Fibroblast of lung (primary cell): ENCODE measurements at regions not wholly inside any gene's neighbourhood (a gene's known extent, or its start where the extent isn't known, plus 50 kb on each side); places are given as distances from the start of the nearest gene placed in this dataset.

Source experiments
- DNase-seq, 2 donors: peaks; one replicate each; pipeline versions ENCODE4 v3.0.0 to v3.0.0-alpha.2; 2010; ENCODE audit warnings: low read depth in 2 of 2
- H2AFZ ChIP-seq: 2 replicates; pipeline ENCODE4 v1.5.1; 2012; ENCODE audit warnings: low read length, control low read depth, inconsistent platforms
- H3K27ac ChIP-seq: 2 replicates; pipeline ENCODE4 v1.5.1; 2011; ENCODE audit warnings: low read length, control low read depth; ENCODE audit not compliant: insufficient read depth
- H3K27me3 ChIP-seq: 2 replicates; pipeline ENCODE4 v1.5.1; 2011; ENCODE audit warnings: mild to moderate bottlenecking, low read length; ENCODE audit not compliant: control insufficient read depth, insufficient read depth
- H3K36me3 ChIP-seq: 2 replicates; pipeline ENCODE4 v1.5.1; 2011; ENCODE audit warnings: low read length; ENCODE audit not compliant: control insufficient read depth, insufficient read depth
- H3K4me1 ChIP-seq: 2 replicates; pipeline ENCODE4 v1.5.1; 2011; ENCODE audit warnings: low read length; ENCODE audit not compliant: control insufficient read depth, insufficient read depth; ENCODE audit errors: extremely low read depth
- H3K4me2 ChIP-seq: 2 replicates; pipeline ENCODE4 v1.5.1; 2011; ENCODE audit warnings: low read length, control low read depth; ENCODE audit not compliant: insufficient read depth; ENCODE audit errors: extremely low read depth
- H3K4me3 ChIP-seq, 4 experiments: fragments of 200-600 bp in 1 of 4; sonication (generic) in 1 of 4; replicated peaks in 1 of 4; 2 replicates each; pipeline ENCODE4 v1.5.1; 2011 to 2016; ENCODE audit warnings: low read length in 4 of 4, low read depth in 3 of 4, mild to moderate bottlenecking in 3 of 4, control low read depth in 2 of 4, inconsistent platforms in 1 of 4, mixed read lengths in 1 of 4; ENCODE audit not compliant: insufficient read depth in 1 of 4; ENCODE audit errors: control extremely low read depth in 1 of 4
- H3K79me2 ChIP-seq: 2 replicates; pipeline ENCODE4 v1.5.1; 2012; ENCODE audit warnings: mild to moderate bottlenecking, low read length, inconsistent platforms; ENCODE audit not compliant: control insufficient read depth, insufficient read depth
- H3K9ac ChIP-seq: 2 replicates; pipeline ENCODE4 v1.5.1; 2011; ENCODE audit warnings: mild to moderate bottlenecking, low read length, control low read depth; ENCODE audit not compliant: insufficient read depth
- H3K9me3 ChIP-seq: 2 replicates; pipeline ENCODE4 v1.5.1; 2012; ENCODE audit warnings: low read depth, low read length; ENCODE audit not compliant: control insufficient read depth, insufficient read depth
- H4K20me1 ChIP-seq: 2 replicates; pipeline ENCODE4 v1.5.1; 2011; ENCODE audit warnings: low read length; ENCODE audit not compliant: control insufficient read depth, insufficient read depth; ENCODE audit errors: extremely low read depth
- CTCF ChIP-seq, 2 donors: IDR thresholded peaks in 1 of 2; conservative IDR thresholded peaks in 1 of 2; 1 replicate in 1 of 2; 2 replicates in 1 of 2; pipeline ENCODE4 v1.5.1; 2011 to 2012; ENCODE audit warnings: low read length in 2 of 2, control low read depth in 1 of 2, inconsistent platforms in 1 of 2, low read depth in 1 of 2, mild to moderate bottlenecking in 1 of 2
- EZH2 ChIP-seq: IDR thresholded peaks from 2 replicates; pipeline ENCODE4 v1.5.1; 2012; ENCODE audit warnings: low read length, control low read depth, mild to moderate bottlenecking; ENCODE audit errors: missing control alignments

GRCh38 chr6:98670045-98670746 lies 164.2 kb upstream of the POU3F2 start:
- H3K4me1 ChIP-seq, result no peaks in the 10 kb centered on the region
- H3K4me3 ChIP-seq, result no peak overlapping the region
- no peak for DNase-seq
- H4K20me1 ChIP-seq, result no peaks in the 10 kb centered on the region
- no peaks in the 10 kb centered on the region for H3K27me3 ChIP-seq
- no peak overlapping the region for H3K4me2 ChIP-seq
- no peak overlapping the region for H2AFZ ChIP-seq
- H3K79me2 ChIP-seq, result no peaks in the 10 kb centered on the region
- H3K27ac ChIP-seq, result no peak overlapping the region
- H3K36me3 ChIP-seq, result no peaks in the 10 kb centered on the region
- H3K9me3 ChIP-seq, result no peaks in the 10 kb centered on the region
- H3K9ac ChIP-seq, result no peak overlapping the region
- TF ChIP-seq CTCF (conservative IDR thresholded peaks at IDR 0.05 in 1 of 2, IDR thresholded peaks at IDR 0.05 in 1 of 2; ENCODE audit: low read depth in 1 of 2, low read length in 2 of 2), result no peak
- no peak for TF ChIP-seq EZH2

GRCh38 chr6:98672681-98673475 lies 161.5 kb upstream of the POU3F2 start:
- H3K4me1 ChIP-seq, result no peaks in the 10 kb centered on the region
- H3K4me3 ChIP-seq, result no peak overlapping the region
- H2AFZ ChIP-seq, result no peak overlapping the region
- no peaks in the 10 kb centered on the region for H3K27me3 ChIP-seq
- TF ChIP-seq CTCF (conservative IDR thresholded peaks at IDR 0.05 in 1 of 2, IDR thresholded peaks at IDR 0.05 in 1 of 2; ENCODE audit: low read depth in 1 of 2, low read length in 2 of 2), result no peak
- TF ChIP-seq EZH2, result no peak
- no peak overlapping the region for H3K4me2 ChIP-seq
- H4K20me1 ChIP-seq, result no peaks in the 10 kb centered on the region
- H3K79me2 ChIP-seq, result no peaks in the 10 kb centered on the region
- no peaks in the 10 kb centered on the region for H3K36me3 ChIP-seq
- H3K27ac ChIP-seq, result no peak overlapping the region
- H3K9ac ChIP-seq, result no peak overlapping the region
- no peaks in the 10 kb centered on the region for H3K9me3 ChIP-seq
- peak in 1 of 2 donors; percentile 77 for DNase-seq

GRCh38 chr6:98678481-98678880 lies 155.9 kb upstream of the POU3F2 start:
- Histone ChIP-seq H3K27ac (no peak overlapping the region), H3K9ac (no peak overlapping the region), H4K20me1 (no peaks in the 10 kb centered on the region), H3K4me3 (no peak overlapping the region), H2AFZ (no peak overlapping the region), H3K9me3 (no peaks in the 10 kb centered on the region), H3K36me3 (no peaks in the 10 kb centered on the region), H3K79me2 (no peaks in the 10 kb centered on the region), H3K27me3 (no peaks in the 10 kb centered on the region), H3K4me2 (no peak overlapping the region), H3K4me1 (no peaks in the 10 kb centered on the region)
- no peak for TF ChIP-seq EZH2
- TF ChIP-seq CTCF (conservative IDR thresholded peaks at IDR 0.05 in 1 of 2, IDR thresholded peaks at IDR 0.05 in 1 of 2; ENCODE audit: low read depth in 1 of 2, low read length in 2 of 2), result no peak
- peak in 1 of 2 donors; percentile 16 for DNase-seq
